ENCODE measurements at regions not wholly inside any gene's neighbourhood (a gene's known extent, or its start where the extent isn't known, plus 50 kb on each side); places are given as distances from the start of the nearest gene placed in this dataset.

- no TSS peak for BruUV-seq (replicated peaks)
- intact Hi-C loops (cut with micrococcal nuclease) = no loop called here
- FAIRE-seq = no peak
- TF ChIP-seq GATA2 (CRISPR knock-in tag; IDR thresholded peaks at IDR 0.05) = no peak
- H3K36me3 ChIP-seq (ENCODE audit: control insufficient read depth, insufficient read depth, low read length) = no peaks in the 10 kb centered on the region
- no peak for DNase-seq (ENCODE audit: extremely low read depth in 1 of 4, low spot score in 3 of 4)
- in situ Hi-C loops (cut with MboI) = no loop called here
- H3K4me2 ChIP-seq (ENCODE audit: insufficient read depth, low read length) = no peak overlapping the region
- H3K4me3 ChIP-seq = no peak overlapping the region
- ChIA-PET CTCF (ENCODE audit: low intra/inter-chr PET ratio) (no interaction called here), POLR2A (no interaction called here)
- WGBS (ENCODE audit: insufficient coverage, low coverage, missing lambda C conversion rate) = 3% methylated on average over 2 of the region's 2 CpGs
- no peaks in the 10 kb centered on the region for H3K27me3 ChIP-seq (ENCODE audit: control insufficient read depth in 2 of 2, insufficient read depth in 2 of 2, low read length in 2 of 2)
- H3K27ac ChIP-seq (ENCODE audit: extremely low read depth, low read depth, low read length) = no peak overlapping the region
- no peak overlapping the region for H2AFZ ChIP-seq (ENCODE audit: low read depth, low read length)
- ATAC-seq = no peak
- H3K79me2 ChIP-seq (ENCODE audit: control insufficient read depth, insufficient read depth, low read length) = no peaks in the 10 kb centered on the region
- no peaks in the 10 kb centered on the region for H3K9me3 ChIP-seq (replicated peaks; ENCODE audit: control insufficient read depth, insufficient read depth, low read depth, low read length)
- no peaks in the 10 kb centered on the region for H4K20me1 ChIP-seq (replicated peaks; ENCODE audit: control insufficient read depth, insufficient read depth, low read length)
- H3K4me1 ChIP-seq (replicated peaks in 1 of 2; ENCODE audit: control insufficient read depth in 2 of 2, insufficient read depth in 2 of 2, low read length in 2 of 2) = no peaks in the 10 kb centered on the region
- no peak overlapping the region for H3K9ac ChIP-seq (ENCODE audit: insufficient read depth in 1 of 2, low read depth in 2 of 2, low read length in 2 of 2)
- no peaks in the 10 kb centered on the region for H3K9me1 ChIP-seq (ENCODE audit: control insufficient read depth, insufficient read depth, low read length)
These were observed 687.4 kb downstream of the PRR16 start for GRCh38 chr5:121151534-121151933.

DNA sequence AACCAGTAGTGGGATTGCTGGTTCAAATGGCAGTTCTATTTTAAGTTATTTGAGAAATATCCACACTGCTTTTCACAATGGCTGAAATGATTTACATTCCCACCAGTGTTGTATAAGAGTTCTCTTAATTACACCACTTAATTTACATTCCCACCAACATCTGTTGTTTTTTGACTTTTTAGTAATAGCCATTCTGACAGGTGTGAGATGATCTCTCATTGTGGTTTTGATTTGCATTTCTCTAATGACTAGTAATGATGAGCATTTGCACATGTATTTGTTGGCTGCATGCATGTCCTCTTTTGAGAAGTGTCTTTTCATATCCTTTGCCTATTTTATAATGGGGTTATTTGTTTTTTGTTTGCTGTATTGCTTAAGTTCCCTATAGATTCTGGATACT lies 688.3 kb downstream of the PRR16 start:
- Histone ChIP-seq H3K9me3 (replicated peaks; ENCODE audit: control insufficient read depth, insufficient read depth, low read depth, low read length) (no peaks in the 10 kb centered on the region), H3K27ac (ENCODE audit: extremely low read depth, low read depth, low read length) (no peak overlapping the region), H3K9me1 (ENCODE audit: control insufficient read depth, insufficient read depth, low read length) (no peaks in the 10 kb centered on the region), H3K27me3 (ENCODE audit: control insufficient read depth in 2 of 2, insufficient read depth in 2 of 2, low read length in 2 of 2) (no peaks in the 10 kb centered on the region), H2AFZ (ENCODE audit: low read depth, low read length) (no peak overlapping the region), H3K79me2 (ENCODE audit: control insufficient read depth, insufficient read depth, low read length) (no peaks in the 10 kb centered on the region), H3K4me2 (ENCODE audit: insufficient read depth, low read length) (no peak overlapping the region), H3K9ac (ENCODE audit: insufficient read depth in 1 of 2, low read depth in 2 of 2, low read length in 2 of 2) (no peak overlapping the region), H3K4me1 (replicated peaks in 1 of 2; ENCODE audit: control insufficient read depth in 2 of 2, insufficient read depth in 2 of 2, low read length in 2 of 2) (no peaks in the 10 kb centered on the region), H3K36me3 (ENCODE audit: control insufficient read depth, insufficient read depth, low read length) (no peaks in the 10 kb centered on the region), H4K20me1 (replicated peaks; ENCODE audit: control insufficient read depth, insufficient read depth, low read length) (no peaks in the 10 kb centered on the region), H3K4me3 (no peak overlapping the region)
- ChIA-PET CTCF (ENCODE audit: low intra/inter-chr PET ratio) (no interaction called here), POLR2A (no interaction called here)
- BruUV-seq (replicated peaks) = no TSS peak
- in situ Hi-C loops (cut with MboI) = no loop called here
- DNase-seq (ENCODE audit: extremely low read depth in 1 of 4, low spot score in 3 of 4) (no peak), FAIRE-seq (no peak), ATAC-seq (no peak)
- intact Hi-C loops (cut with micrococcal nuclease) = no loop called here
- no peak for TF ChIP-seq ZBTB34 (CRISPR knock-in tag; IDR thresholded peaks at IDR 0.05)
- TF ChIP-seq ZNF24 (IDR thresholded peaks at IDR 0.05) = no peak
- TF ChIP-seq ZNF586 (CRISPR knock-in tag; conservative IDR thresholded peaks at IDR 0.05) = no peak
- TF ChIP-seq, protein P1, sequence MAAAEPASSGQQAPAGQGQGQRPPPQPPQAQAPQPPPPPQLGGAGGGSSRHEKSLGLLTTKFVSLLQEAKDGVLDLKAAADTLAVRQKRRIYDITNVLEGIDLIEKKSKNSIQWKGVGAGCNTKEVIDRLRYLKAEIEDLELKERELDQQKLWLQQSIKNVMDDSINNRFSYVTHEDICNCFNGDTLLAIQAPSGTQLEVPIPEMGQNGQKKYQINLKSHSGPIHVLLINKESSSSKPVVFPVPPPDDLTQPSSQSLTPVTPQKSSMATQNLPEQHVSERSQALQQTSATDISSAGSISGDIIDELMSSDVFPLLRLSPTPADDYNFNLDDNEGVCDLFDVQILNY (CRISPR knock-in tag; IDR thresholded peaks at IDR 0.05) = no peak
- no peak for TF ChIP-seq ZNF133 (CRISPR knock-in tag; IDR thresholded peaks at IDR 0.05)
- TF ChIP-seq ZNF280B (CRISPR knock-in tag; IDR thresholded peaks at IDR 0.05) = no peak
- TF ChIP-seq RBM14 (IDR thresholded peaks at IDR 0.05; ENCODE audit: borderline replicate concordance, insufficient read depth, low read depth, low read length) = no peak
- no peak for TF ChIP-seq ATF6 (CRISPR knock-in tag; IDR thresholded peaks at IDR 0.05)
- TF ChIP-seq ZNF134 (CRISPR knock-in tag; conservative IDR thresholded peaks at IDR 0.05) = no peak

All from K562 (cell line).